ENCODE measurements at regions not wholly inside any gene's neighbourhood (a gene's known extent, or its start where the extent isn't known, plus 50 kb on each side); places are given as distances from the start of the nearest gene placed in this dataset.
A peak's percentile ranks its signal among the peaks of the same experiment; 100 is the strongest.

DNA sequence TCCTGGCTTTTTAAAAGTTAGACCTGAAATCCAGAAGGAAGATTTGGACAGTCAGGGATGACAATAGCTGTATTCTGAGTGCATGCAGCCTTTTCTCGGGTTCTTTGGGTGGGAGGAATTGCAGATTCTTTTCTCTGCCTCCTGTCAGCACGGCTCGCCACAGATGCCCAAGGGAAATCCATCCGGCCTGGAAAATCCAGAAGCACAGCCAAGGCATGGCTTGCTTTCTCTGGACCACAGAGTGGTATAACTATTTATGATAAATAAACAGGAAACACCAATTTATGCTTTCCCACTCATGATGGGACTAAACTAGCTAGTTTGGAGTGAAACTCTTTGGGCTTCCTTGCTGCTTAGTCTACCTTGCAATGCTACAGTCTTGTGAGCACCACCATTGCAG is 59.1 kb downstream of the C9orf152 start:
- Histone ChIP-seq H3K27me3 (ENCODE audit: insufficient read depth, low read length, poor library complexity) (no peaks in the 10 kb centered on the region), H3K4me2 (ENCODE audit: insufficient read depth, low read length) (peak overlapping the region; percentile 63), H3K9me3 (ENCODE audit: insufficient read depth, low read length, severe bottlenecking) (peaks cover 6% of the 10 kb centered on the region), H3K36me3 (ENCODE audit: insufficient read depth, low read length) (peaks cover 45% of the 10 kb centered on the region), H3K27ac (ENCODE audit: low read length) (peak overlapping the region; percentile 100), H3K79me2 (ENCODE audit: insufficient read depth, low read length) (peaks cover 95% of the 10 kb centered on the region), H3K4me3 (ENCODE audit: low read depth in 1 of 2, low read length in 2 of 2) (peak overlapping the region; percentile 45 to 57), H4K20me1 (ENCODE audit: insufficient read depth, low read length) (no peaks in the 10 kb centered on the region), H2AFZ (ENCODE audit: low read depth, low read length) (no peak overlapping the region), H3K4me1 (ENCODE audit: insufficient read depth, low read length) (peaks cover 94% of the 10 kb centered on the region), H3K9ac (ENCODE audit: low read depth, low read length) (peak overlapping the region; percentile 72)
- TF ChIP-seq, protein P1, sequence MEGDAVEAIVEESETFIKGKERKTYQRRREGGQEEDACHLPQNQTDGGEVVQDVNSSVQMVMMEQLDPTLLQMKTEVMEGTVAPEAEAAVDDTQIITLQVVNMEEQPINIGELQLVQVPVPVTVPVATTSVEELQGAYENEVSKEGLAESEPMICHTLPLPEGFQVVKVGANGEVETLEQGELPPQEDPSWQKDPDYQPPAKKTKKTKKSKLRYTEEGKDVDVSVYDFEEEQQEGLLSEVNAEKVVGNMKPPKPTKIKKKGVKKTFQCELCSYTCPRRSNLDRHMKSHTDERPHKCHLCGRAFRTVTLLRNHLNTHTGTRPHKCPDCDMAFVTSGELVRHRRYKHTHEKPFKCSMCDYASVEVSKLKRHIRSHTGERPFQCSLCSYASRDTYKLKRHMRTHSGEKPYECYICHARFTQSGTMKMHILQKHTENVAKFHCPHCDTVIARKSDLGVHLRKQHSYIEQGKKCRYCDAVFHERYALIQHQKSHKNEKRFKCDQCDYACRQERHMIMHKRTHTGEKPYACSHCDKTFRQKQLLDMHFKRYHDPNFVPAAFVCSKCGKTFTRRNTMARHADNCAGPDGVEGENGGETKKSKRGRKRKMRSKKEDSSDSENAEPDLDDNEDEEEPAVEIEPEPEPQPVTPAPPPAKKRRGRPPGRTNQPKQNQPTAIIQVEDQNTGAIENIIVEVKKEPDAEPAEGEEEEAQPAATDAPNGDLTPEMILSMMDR (IDR thresholded peaks at IDR 0.05; ENCODE audit: borderline replicate concordance, extremely low read depth, low read length, poor library complexity, severe bottlenecking): no peak
- no peak for TF ChIP-seq EZH2 (IDR thresholded peaks at IDR 0.05; ENCODE audit: borderline replicate concordance, low read depth, low read length, severe bottlenecking)
- ATAC-seq (ENCODE audit: insufficient read depth, low read depth) (no peak), DNase-seq (no peak)

Data from DND-41 (cell line).